PFSK-1 (cell line): ENCODE measurements at regions not wholly inside any gene's neighbourhood (a gene's known extent, or its start where the extent isn't known, plus 50 kb on each side); places are given as distances from the start of the nearest gene placed in this dataset.
A peak's percentile ranks its signal among the peaks of the same experiment; 100 is the strongest.

Experiments
- FOXP2 ChIP-seq: optimal IDR thresholded peaks from 2 replicates; pipeline ENCODE3; 2011; ENCODE audit warnings: borderline replicate concordance, control low read depth, inconsistent platforms; ENCODE audit not compliant: insufficient read depth; ENCODE audit errors: extremely low read length, extremely low read depth
- POLR2AphosphoS5 ChIP-seq: IDR thresholded peaks from 2 replicates; pipeline ENCODE4 v1.6.1; 2012; ENCODE audit warnings: low read depth, mild to moderate bottlenecking, control low read depth, low read length, moderate library complexity
- REST ChIP-seq, 2 experiments: IDR thresholded peaks; 2 replicates each; pipeline versions ENCODE4 v1.6.1 to v1.8.0; 2011 to 2012; ENCODE audit warnings: low read depth in 2 of 2, low read length in 2 of 2, control low read depth in 1 of 2, inconsistent platforms in 1 of 2, mild to moderate bottlenecking in 1 of 2, moderate library complexity in 1 of 2; ENCODE audit not compliant: insufficient read depth in 1 of 2
- SIN3A ChIP-seq: IDR thresholded peaks from 2 replicates; pipeline ENCODE4 v1.6.1; 2012; ENCODE audit warnings: mild to moderate bottlenecking, low read length, moderate library complexity, borderline replicate concordance; ENCODE audit not compliant: insufficient read depth
- TAF1 ChIP-seq: IDR thresholded peaks from 2 replicates; pipeline ENCODE4 v1.6.1; 2012; ENCODE audit warnings: low read length, control low read depth, borderline replicate concordance; ENCODE audit not compliant: insufficient read depth

- no peak for TF ChIP-seq SIN3A
- no peak for TF ChIP-seq REST (IDR thresholded peaks at IDR 0.05; ENCODE audit: insufficient read depth in 1 of 2, low read depth in 2 of 2, low read length in 2 of 2)
- TF ChIP-seq TAF1: no peak
- no peak for TF ChIP-seq FOXP2
- TF ChIP-seq POLR2AphosphoS5: no peak
Observed at GRCh38 chr3:34011171-34012101, 213.0 kb downstream of the PDCD6IP start.

GRCh38 chr3:34012102-34012461 is 213.7 kb downstream of the PDCD6IP start:
- TF ChIP-seq SIN3A (no peak), TAF1 (peak; percentile 29; the same call in 1 of the 2 replicates), REST (IDR thresholded peaks at IDR 0.05; ENCODE audit: insufficient read depth in 1 of 2, low read depth in 2 of 2, low read length in 2 of 2) (no peak), POLR2AphosphoS5 (no peak), FOXP2 (no peak)

GRCh38 chr3:34013818-34014570 is 215.6 kb downstream of the PDCD6IP start:
- TF ChIP-seq REST (IDR thresholded peaks at IDR 0.05; ENCODE audit: insufficient read depth in 1 of 2, low read depth in 2 of 2, low read length in 2 of 2) (no peak), FOXP2 (no peak), SIN3A (no peak), POLR2AphosphoS5 (no peak), TAF1 (no peak)

- TF ChIP-seq TAF1 (no peak), REST (IDR thresholded peaks at IDR 0.05; ENCODE audit: insufficient read depth in 1 of 2, low read depth in 2 of 2, low read length in 2 of 2) (no peak), POLR2AphosphoS5 (no peak), SIN3A (no peak), FOXP2 (no peak)
Observed at GRCh38 chr3:34015204-34016142, 217.0 kb downstream of the PDCD6IP start.
